Type B pancreatic cell (in vitro differentiated cells): ENCODE measurements at regions not wholly inside any gene's neighbourhood (a gene's known extent, or its start where the extent isn't known, plus 50 kb on each side); places are given as distances from the start of the nearest gene placed in this dataset.
A peak's percentile ranks its signal among the peaks of the same experiment; 100 is the strongest.
"Not testable (repeated sequence)": the region's sequence is repeated elsewhere in the genome, so short reads cannot be mapped to it uniquely, and the experiment has no call there.

Source experiments
- DNase-seq: peaks from one replicate; pipeline ENCODE4 v3.0.0; 2021; ENCODE audit warnings: mixed read lengths; ENCODE audit not compliant: unreplicated experiment; ENCODE audit errors: extremely low spot score
- H3K27ac Mint-ChIP-seq: 2 replicates; pipeline ENCODE4 v1.8.0; 2021; ENCODE audit warnings: mild to moderate bottlenecking, mixed read lengths
- H3K27me3 Mint-ChIP-seq: 2 replicates; pipeline ENCODE4 v1.8.0; 2021; ENCODE audit warnings: mixed read lengths
- H3K36me3 Mint-ChIP-seq: 2 replicates; pipeline ENCODE4 v1.8.0; 2021; ENCODE audit warnings: mixed read lengths
- H3K4me1 Mint-ChIP-seq: one replicate; pipeline ENCODE4 v1.8.0; 2021; ENCODE audit warnings: mixed read lengths; ENCODE audit not compliant: unreplicated experiment
- H3K4me3 Mint-ChIP-seq: 2 replicates; pipeline ENCODE4 v1.8.0; 2021; ENCODE audit warnings: mild to moderate bottlenecking, mixed read lengths
- H3K9me3 Mint-ChIP-seq: 2 replicates; pipeline ENCODE4 v1.8.0; 2021; ENCODE audit warnings: mixed read lengths
- TF ChIP-seq, protein P1 (sequence below): fragments of 200-600 bp; sonication (generic); conservative IDR thresholded peaks from 2 replicates; pipeline ENCODE4 v1.5.0; 2021; ENCODE audit warnings: antibody characterized with exemption, mild to moderate bottlenecking

DNA sequence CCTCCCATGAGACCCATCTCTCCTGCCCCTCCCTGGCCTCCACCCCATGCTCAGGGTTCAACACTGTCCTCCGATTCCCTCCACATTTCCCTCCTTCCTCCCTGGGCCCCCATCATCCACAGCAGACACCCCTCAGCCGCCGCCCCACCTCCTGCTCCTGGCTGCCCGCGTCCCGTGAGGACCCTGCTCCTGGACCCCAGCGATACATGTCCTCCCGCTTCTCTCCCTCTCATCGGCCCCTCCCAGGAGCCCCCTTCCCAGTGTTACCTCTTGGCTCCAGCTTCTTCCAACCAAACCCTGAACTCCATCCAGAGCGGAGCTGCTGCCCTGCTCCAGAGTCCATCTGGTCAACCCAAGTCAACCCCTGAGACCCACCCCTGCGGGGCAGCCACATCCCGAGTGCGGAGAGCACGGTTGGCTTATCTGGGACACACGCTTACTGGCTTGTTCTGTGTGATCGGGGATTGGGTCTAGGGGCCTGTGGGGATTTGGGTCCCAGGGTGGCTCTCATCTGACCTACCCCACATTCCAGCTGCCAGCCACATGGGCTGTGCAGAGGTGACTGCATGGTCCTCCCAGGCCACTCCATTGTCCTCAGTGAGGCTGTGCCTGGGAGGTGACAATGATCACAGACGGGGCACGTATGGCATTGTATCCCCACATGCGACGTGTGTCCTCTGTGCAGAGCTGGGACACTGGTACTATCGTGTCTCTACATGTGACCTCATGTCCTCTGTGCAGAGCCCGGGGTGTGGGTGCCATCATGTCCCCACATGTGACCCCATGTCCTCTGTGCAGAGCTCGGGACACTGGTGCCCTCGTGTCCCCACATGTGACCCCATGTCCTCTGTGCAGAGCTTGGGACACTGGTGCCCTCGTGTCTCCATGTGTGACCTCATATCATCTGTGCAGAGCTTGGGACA is 333.6 kb downstream of the ADGRD1 start:
- TF ChIP-seq, protein P1, sequence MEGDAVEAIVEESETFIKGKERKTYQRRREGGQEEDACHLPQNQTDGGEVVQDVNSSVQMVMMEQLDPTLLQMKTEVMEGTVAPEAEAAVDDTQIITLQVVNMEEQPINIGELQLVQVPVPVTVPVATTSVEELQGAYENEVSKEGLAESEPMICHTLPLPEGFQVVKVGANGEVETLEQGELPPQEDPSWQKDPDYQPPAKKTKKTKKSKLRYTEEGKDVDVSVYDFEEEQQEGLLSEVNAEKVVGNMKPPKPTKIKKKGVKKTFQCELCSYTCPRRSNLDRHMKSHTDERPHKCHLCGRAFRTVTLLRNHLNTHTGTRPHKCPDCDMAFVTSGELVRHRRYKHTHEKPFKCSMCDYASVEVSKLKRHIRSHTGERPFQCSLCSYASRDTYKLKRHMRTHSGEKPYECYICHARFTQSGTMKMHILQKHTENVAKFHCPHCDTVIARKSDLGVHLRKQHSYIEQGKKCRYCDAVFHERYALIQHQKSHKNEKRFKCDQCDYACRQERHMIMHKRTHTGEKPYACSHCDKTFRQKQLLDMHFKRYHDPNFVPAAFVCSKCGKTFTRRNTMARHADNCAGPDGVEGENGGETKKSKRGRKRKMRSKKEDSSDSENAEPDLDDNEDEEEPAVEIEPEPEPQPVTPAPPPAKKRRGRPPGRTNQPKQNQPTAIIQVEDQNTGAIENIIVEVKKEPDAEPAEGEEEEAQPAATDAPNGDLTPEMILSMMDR = no peak
- Mint-ChIP-seq H3K4me1 (no peaks in the 10 kb centered on the region), H3K9me3 (no peaks in the 10 kb centered on the region), H3K27me3 (peaks cover 3% of the 10 kb centered on the region), H3K27ac (no peak overlapping the region), H3K36me3 (peaks cover 3% of the 10 kb centered on the region), H3K4me3 (no peak overlapping the region)
- peak; percentile 62 for DNase-seq

DNA sequence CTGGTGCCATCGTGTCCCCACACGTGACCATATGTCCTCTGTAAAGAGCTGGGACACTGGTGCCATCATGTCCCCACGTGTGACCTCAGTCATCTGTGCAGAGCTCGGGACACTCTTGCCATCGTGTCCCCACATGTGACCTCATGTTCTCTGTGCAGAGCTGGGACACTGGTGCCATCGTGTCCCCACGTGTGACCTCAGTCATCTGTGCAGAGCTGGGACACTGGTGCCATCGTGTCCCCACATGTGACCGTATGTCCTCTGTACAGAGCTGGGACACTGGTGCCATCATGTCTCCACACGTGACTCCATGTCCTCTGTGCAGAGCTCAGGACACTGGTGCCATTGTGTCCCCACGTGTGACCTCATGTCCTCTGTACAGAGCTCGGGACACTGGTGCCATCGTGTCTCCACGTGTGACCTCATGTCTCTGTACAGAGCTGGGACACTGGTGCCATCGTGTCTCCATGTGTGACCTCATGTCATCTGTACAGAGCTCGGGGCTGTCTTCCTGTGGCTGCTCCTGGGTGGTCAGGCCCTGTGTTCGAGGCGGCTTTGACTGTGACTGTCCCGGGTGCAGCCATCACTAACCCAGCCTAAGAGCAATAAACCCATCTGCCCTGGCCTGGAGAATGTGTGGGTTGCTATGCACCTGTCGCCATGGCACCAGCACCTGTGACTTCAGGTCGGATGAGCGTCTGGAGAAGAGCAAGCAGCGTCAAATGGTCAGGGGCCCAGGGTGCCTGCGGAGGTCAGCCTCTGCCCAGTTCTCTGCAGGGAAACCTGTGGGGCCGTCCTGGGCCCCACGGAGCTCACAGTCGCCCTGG is 334.4 kb downstream of the ADGRD1 start:
- H3K27ac Mint-ChIP-seq = no peak overlapping the region
- peaks cover 3% of the 10 kb centered on the region for H3K27me3 Mint-ChIP-seq
- H3K36me3 Mint-ChIP-seq = peaks cover 3% of the 10 kb centered on the region
- H3K4me3 Mint-ChIP-seq = no peak overlapping the region
- TF ChIP-seq, protein P1 = no peak
- no peaks in the 10 kb centered on the region for H3K4me1 Mint-ChIP-seq
- DNase-seq = peak; percentile 55
- H3K9me3 Mint-ChIP-seq = no peaks in the 10 kb centered on the region

DNA sequence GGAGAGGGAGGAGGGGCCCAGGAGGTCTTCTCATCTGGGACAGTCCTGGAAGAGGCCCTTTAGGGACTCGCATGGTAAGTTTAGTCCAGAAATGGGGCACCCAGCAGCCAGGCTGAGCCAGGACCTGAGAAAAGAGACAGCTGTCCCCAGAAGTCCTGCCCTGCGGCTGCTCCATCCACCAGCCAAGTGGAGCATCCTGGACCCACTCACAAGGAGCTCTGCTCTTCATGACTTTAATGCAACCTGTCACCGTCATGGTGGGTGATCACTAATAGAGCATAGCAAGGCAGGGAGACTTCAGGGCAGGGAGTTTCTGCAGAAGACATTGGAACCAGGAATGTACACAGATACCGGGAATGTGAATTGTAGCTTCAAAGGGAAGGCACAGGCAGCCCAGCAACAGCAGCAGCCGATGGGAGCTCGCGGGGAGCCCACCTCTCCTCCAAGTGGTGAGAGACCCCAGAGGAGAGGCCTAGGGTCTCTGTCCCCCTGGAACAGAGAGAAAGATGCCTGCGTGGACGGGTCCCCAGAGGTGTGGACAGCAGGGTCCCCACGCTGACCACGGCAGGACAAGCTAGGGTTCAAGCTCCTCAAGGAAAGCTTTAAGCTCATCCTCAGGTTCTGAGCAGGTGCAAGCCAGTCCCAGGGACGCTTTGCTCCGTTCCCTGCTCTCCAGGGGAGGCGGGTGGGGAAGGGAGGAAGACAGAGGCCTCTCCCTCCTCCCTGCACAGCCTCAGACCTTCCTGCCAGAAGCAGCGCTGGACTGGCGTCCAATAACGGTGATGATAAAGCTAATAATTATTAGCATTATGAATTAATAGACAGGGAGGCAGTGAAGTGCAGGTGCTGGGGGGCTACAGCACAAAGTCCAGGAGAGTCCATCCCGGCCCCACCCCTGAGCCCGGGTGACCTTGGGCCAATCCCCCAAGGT is 335.3 kb downstream of the ADGRD1 start:
- H3K36me3 Mint-ChIP-seq, H3K4me1 Mint-ChIP-seq, H3K9me3 Mint-ChIP-seq, H3K27me3 Mint-ChIP-seq, H3K4me3 Mint-ChIP-seq, H3K27ac Mint-ChIP-seq: not testable (repeated sequence)
- peak; percentile 44 for DNase-seq

DNA sequence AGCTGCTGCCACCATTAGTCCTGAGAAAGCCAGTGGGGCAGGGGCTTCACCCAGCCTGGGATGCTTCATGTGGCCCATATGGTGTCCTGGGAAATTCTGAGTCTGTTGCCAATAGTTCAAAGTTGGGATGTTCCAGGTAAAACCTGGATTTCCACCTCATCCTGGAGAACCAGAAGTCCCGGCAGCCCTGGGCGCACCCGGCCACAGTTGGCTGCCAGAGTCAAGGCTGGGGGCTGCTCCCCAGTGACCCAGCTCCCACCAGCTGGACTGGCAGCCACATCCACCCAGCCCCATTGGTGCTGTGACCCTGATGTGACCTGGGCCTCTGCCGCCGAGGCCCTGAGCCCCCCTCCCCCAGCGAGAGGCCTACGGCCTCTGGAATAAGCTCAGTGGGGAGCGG is 336.1 kb downstream of the ADGRD1 start:
- not testable (repeated sequence) for H3K4me1 Mint-ChIP-seq, H3K36me3 Mint-ChIP-seq, H3K27me3 Mint-ChIP-seq, H3K27ac Mint-ChIP-seq, H3K9me3 Mint-ChIP-seq, H3K4me3 Mint-ChIP-seq
- peak; percentile 58 for DNase-seq

DNA sequence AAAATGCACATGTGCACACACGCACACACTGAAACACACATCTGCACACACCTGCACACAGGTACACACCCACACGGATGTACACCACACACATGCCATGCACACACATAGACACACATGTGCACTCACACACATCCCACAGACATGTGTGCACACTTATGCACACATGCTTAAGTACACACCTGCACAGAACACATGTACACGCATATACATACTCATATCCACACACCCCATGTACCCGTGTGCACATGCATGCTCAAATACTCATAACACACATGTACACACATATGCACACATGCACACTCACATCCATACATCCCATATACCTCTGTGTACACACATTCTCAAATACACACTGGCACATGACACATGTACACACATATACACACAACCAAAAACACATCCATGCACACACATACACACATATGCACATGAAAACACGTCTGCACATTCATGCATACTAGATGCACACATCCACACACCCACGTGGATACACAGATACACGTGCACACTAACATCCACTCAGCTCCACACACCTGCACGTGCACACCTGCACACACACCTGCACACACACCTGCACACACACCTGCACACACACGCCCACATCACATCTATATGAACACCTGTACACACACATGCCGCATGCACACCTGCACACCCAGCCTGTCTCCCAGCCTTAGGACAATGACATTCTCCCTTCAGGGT is 336.7 kb downstream of the ADGRD1 start:
- H3K4me1 Mint-ChIP-seq = no peaks in the 10 kb centered on the region
- H3K27ac Mint-ChIP-seq = no peak overlapping the region
- TF ChIP-seq, protein P1 = no peak
- peaks cover 3% of the 10 kb centered on the region for H3K36me3 Mint-ChIP-seq
- no peak overlapping the region for H3K4me3 Mint-ChIP-seq
- peaks cover 7% of the 10 kb centered on the region for H3K27me3 Mint-ChIP-seq
- DNase-seq = peak; percentile 32
- no peaks in the 10 kb centered on the region for H3K9me3 Mint-ChIP-seq

DNA sequence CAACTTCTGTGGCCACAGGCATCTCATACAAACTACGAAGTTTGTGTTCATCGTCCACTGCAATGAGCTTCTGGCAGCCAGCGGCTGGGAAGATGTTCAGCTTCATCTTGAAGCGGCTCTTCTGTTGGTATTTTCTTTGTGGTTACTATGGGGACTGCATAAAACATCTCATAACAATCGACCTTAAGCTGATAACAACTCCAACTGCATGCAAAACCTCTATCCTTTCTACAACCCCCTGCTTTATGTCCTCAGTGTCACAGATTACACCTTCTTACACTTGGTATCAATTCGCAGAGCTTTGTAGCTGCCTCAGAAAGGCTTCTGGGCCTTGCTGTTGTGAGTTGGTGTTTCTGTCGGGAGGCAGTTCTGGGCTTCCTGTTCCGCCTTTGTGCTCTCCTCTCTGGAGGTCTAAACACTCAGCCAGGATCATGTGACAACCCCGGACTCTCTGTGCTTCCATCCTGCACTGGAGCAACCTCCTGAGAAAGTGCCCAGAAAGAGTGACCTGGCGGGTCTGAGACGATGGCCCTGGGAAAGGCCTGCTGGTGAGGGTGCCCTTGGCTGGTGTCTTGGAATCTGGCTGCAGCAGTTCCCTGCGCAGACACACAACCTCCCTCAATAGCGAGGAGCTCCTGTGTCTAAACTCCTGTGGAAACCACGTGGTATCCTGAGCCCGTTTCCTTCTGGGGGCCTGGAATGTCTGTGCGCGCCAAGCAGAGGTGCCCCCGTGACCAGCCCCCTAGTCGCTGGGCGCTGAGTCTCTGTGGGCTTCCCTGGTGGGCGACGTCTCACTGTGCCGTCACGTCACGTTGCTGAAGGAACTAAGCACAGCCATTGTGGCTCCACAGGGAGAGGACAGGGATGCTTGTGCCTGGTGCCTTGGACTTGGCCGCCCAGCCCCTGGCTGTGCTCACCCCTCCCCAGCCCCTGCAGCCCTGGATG is 339.6 kb downstream of the ADGRD1 start:
- H3K4me3 Mint-ChIP-seq, H3K36me3 Mint-ChIP-seq, H3K27ac Mint-ChIP-seq, H3K4me1 Mint-ChIP-seq, H3K9me3 Mint-ChIP-seq: not testable (repeated sequence)
- peaks cover 14% of the 10 kb centered on the region for H3K27me3 Mint-ChIP-seq
- DNase-seq = peak; percentile 53

DNA sequence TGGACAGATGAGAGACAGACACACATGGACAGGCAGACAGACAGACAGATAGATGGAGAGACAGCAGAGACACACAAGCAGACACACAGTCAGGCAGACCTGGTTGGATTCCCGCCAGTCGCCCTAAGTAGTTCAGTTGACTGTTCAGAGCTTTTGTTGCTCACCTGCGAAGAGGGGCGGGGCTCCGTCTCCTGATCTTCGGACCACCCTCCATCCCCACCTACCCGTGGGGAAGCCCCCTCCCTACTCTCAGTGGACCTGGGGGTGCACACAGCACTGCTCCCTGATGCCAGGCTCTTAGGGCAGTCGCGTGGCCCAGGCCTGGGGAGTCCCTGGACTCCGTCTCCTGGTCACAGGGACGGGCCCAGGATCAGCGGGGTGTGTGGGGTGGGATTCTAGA is 341.0 kb downstream of the ADGRD1 start:
- not testable (repeated sequence) for H3K4me3 Mint-ChIP-seq, DNase-seq, H3K27ac Mint-ChIP-seq, H3K9me3 Mint-ChIP-seq, H3K36me3 Mint-ChIP-seq, H3K4me1 Mint-ChIP-seq
- peaks cover 14% of the 10 kb centered on the region for H3K27me3 Mint-ChIP-seq

DNA sequence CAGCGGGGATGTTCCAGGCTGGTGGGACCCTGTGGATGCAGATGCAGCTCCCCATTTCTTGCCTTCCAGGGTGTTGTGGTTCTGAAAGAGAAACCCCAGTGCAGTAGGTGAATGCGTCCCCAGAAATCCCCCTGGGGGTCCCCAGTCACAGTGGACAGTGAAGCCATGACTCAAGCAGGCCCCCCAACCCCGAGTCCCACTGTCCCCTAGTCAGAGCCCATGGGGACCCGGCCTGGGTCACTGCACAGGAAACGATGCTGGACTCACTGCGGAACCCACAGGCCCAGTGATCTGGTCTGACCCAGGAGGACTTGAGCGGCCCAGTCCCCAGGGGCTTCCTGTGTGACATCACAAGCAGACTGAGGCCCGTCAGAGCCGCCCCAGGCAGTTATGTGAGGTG is 341.4 kb downstream of the ADGRD1 start:
- H3K27ac Mint-ChIP-seq, DNase-seq, H3K4me3 Mint-ChIP-seq, H3K9me3 Mint-ChIP-seq, H3K36me3 Mint-ChIP-seq, H3K4me1 Mint-ChIP-seq: not testable (repeated sequence)
- peaks cover 14% of the 10 kb centered on the region for H3K27me3 Mint-ChIP-seq

DNA sequence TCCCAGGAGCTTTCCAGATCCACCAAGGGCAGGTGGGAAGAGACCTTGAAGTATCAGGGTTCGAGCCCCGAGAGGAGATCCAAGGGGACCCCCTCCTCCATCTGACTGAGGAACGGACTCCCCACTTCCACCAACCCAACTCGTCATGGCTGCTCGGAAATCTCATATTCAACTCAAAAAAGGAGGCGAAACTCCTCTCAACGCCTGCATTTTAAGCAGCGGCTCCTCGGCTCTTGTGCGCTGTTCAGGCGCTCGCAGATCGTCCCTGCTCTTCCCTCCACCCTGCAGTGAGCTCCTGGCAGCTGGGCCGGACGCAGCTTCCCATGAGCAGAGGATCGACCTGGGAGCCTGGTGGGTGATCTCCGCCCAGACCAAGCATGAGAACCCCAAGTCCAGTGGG is 341.9 kb downstream of the ADGRD1 start:
- H3K36me3 Mint-ChIP-seq, H3K9me3 Mint-ChIP-seq, DNase-seq, H3K4me3 Mint-ChIP-seq, H3K27ac Mint-ChIP-seq, H3K4me1 Mint-ChIP-seq: not testable (repeated sequence)
- peaks cover 11% of the 10 kb centered on the region for H3K27me3 Mint-ChIP-seq
